NB4 (cell line): ENCODE measurements at regions not wholly inside any gene's neighbourhood (a gene's known extent, or its start where the extent isn't known, plus 50 kb on each side); places are given as distances from the start of the nearest gene placed in this dataset.

Source experiments
- MYC ChIP-seq: IDR thresholded peaks from 2 replicates; pipeline ENCODE4 v1.6.1; 2011; ENCODE audit warnings: low read depth, low read length
- TF ChIP-seq, protein P1 (sequence below): IDR thresholded peaks from one replicate; pipeline ENCODE4 v1.5.1; 2012; ENCODE audit warnings: low read depth, low read length

DNA sequence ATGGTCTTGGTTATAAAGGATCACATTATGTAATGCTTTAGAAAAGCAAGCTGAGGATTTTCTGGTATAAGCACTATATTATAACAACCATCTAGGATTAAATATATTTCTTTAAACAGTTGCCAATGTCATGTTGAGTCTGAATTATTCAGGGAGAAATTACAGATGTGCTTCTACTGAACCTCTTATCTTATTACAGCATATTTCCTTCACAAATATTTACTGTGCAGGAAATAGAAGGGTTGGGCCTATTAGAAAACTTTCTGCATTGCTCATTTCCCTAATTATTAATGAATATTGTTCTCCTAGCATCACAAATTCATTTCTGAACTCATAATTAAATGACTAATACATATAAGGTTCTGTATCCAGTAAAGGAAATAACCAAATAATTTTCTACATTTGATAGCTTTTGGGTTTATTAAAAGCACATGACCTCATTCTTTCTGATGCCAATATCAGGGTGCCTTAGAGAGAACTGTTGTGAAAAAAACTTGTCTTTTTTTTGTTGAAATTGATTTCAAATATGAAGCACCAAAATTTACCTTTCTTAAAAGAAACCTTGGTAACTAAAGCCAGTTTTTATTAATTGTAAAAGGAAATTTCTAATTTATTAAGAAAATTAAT is 476.8 kb upstream of the PTGER4 start:
- TF ChIP-seq, protein P1, sequence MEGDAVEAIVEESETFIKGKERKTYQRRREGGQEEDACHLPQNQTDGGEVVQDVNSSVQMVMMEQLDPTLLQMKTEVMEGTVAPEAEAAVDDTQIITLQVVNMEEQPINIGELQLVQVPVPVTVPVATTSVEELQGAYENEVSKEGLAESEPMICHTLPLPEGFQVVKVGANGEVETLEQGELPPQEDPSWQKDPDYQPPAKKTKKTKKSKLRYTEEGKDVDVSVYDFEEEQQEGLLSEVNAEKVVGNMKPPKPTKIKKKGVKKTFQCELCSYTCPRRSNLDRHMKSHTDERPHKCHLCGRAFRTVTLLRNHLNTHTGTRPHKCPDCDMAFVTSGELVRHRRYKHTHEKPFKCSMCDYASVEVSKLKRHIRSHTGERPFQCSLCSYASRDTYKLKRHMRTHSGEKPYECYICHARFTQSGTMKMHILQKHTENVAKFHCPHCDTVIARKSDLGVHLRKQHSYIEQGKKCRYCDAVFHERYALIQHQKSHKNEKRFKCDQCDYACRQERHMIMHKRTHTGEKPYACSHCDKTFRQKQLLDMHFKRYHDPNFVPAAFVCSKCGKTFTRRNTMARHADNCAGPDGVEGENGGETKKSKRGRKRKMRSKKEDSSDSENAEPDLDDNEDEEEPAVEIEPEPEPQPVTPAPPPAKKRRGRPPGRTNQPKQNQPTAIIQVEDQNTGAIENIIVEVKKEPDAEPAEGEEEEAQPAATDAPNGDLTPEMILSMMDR, result no peak
- TF ChIP-seq MYC, result no peak
